ENCODE measurements at regions not wholly inside any gene's neighbourhood (a gene's known extent, or its start where the extent isn't known, plus 50 kb on each side); places are given as distances from the start of the nearest gene placed in this dataset.

DNA sequence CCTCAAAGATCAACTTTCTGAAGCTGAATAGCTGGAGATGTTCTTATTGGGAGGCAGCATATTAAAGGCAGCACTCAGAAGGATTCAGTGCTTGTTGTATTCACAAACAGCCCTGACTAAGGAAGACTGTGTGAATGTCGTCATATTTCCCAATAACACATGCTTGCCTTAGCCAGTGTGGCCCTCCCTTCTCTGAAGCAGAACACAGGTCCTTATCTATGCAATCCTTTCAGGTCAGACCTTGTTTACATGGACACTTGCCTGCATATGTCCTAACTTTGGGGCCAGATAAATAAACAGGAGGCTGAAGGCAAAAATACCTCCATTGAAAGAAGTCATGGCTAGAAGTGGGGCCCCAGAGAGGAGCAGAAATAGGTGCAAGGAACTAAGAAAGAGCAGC lies 97.2 kb downstream of the SLC4A3 start:
- TF ChIP-seq, protein P1, sequence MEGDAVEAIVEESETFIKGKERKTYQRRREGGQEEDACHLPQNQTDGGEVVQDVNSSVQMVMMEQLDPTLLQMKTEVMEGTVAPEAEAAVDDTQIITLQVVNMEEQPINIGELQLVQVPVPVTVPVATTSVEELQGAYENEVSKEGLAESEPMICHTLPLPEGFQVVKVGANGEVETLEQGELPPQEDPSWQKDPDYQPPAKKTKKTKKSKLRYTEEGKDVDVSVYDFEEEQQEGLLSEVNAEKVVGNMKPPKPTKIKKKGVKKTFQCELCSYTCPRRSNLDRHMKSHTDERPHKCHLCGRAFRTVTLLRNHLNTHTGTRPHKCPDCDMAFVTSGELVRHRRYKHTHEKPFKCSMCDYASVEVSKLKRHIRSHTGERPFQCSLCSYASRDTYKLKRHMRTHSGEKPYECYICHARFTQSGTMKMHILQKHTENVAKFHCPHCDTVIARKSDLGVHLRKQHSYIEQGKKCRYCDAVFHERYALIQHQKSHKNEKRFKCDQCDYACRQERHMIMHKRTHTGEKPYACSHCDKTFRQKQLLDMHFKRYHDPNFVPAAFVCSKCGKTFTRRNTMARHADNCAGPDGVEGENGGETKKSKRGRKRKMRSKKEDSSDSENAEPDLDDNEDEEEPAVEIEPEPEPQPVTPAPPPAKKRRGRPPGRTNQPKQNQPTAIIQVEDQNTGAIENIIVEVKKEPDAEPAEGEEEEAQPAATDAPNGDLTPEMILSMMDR (IDR thresholded peaks at IDR 0.05): no peak
- TF ChIP-seq POLR2A (IDR thresholded peaks at IDR 0.05): no peak
